HepG2 (cell line): ENCODE measurements at regions not wholly inside any gene's neighbourhood (a gene's known extent, or its start where the extent isn't known, plus 50 kb on each side); places are given as distances from the start of the nearest gene placed in this dataset.

Experiments used
- ATAC-seq: fragments of 200-7000 bp; cut with Tn5 transposase; 3 replicates; pipeline ENCODE4 v1.9.1; 2020; ENCODE audit warnings: mild to moderate bottlenecking, moderate library complexity
- BruUV-seq: library from RNA; stranded (reverse); fragments of 400-500 nt; replicated peaks from 2 replicates; lab custom pipeline; 2021; lab: Mats Ljungman, UMichigan
- CTCF ChIA-PET: fragments of 300-600 bp; formaldehyde crosslinking; extraction: SDS; loops from one replicate; lab custom pipeline; 2021; ENCODE audit warnings: low total read pairs, inconsistent platforms, low intra/inter-chr PET ratio; lab: Yijun Ruan, JAX
- POLR2A ChIA-PET: fragments of 350-600 bp; sonication (Branson Sonifier 250); formaldehyde crosslinking; loops from one replicate; lab custom pipeline; 2020; ENCODE audit warnings: antibody characterized with exemption, inconsistent platforms; lab: Yijun Ruan, JAX
- DNase-seq: peaks from one replicate; pipeline ENCODE4 v3.0.0-alpha.2; 2015; ENCODE audit warnings: low spot score
- FAIRE-seq: peaks from 3 replicates; lab custom pipeline; 2011; peaks lifted over from hg19 to GRCh38; lab: Jason Lieb, UNC
- H2AFZ ChIP-seq: one replicate; pipeline ENCODE4 v1.6.1; 2011; ENCODE audit warnings: low read length, inconsistent platforms
- H3K27ac ChIP-seq: fragments of 300-600 bp; 3 replicates; pipeline ENCODE4 v1.8.0; 2011; ENCODE audit warnings: mixed run types, mild to moderate bottlenecking, mixed read lengths, low read length, inconsistent platforms; ENCODE audit not compliant: insufficient read depth; ENCODE audit errors: extremely low read length
- H3K27me3 ChIP-seq, 2 experiments: fragments of 200-600 bp in 1 of 2; 2 replicates in 1 of 2; 3 replicates in 1 of 2; pipeline versions ENCODE4 v1.6.0 to v1.8.0; 2011; ENCODE audit warnings: low read length in 2 of 2, mild to moderate bottlenecking in 2 of 2, moderate library complexity in 2 of 2, inconsistent platforms in 1 of 2; ENCODE audit not compliant: insufficient read depth in 2 of 2, control insufficient read depth in 1 of 2
- H3K36me3 ChIP-seq, 2 experiments: fragments of 200-600 bp in 1 of 2; replicated peaks in 1 of 2; 2 replicates in 1 of 2; 3 replicates in 1 of 2; pipeline versions ENCODE4 v1.5.1 to v1.8.0; 2011; ENCODE audit warnings: low read length in 2 of 2, inconsistent platforms in 1 of 2; ENCODE audit not compliant: insufficient read depth in 2 of 2, control insufficient read depth in 1 of 2
- H3K4me1 ChIP-seq: 2 replicates; pipeline ENCODE4 v1.5.1; 2012; ENCODE audit warnings: low read length, inconsistent platforms; ENCODE audit not compliant: insufficient read depth
- H3K4me2 ChIP-seq: 2 replicates; pipeline ENCODE4 v1.6.0; 2011; ENCODE audit warnings: low read depth, low read length, inconsistent platforms
- H3K4me3 ChIP-seq, 3 experiments: fragments of 200-600 bp in 1 of 3; sonication (generic), shearing (Covaris generic) in 1 of 3; replicated peaks in 1 of 3; 2 replicates each; pipeline ENCODE4 v1.5.1; 2011 to 2016; ENCODE audit warnings: low read length in 3 of 3, inconsistent platforms in 2 of 3, low read depth in 2 of 3, mild to moderate bottlenecking in 2 of 3, control low read depth in 1 of 3, mixed read lengths in 1 of 3; ENCODE audit not compliant: insufficient read depth in 1 of 3
- H3K79me2 ChIP-seq: one replicate; pipeline ENCODE4 v1.6.1; 2011; ENCODE audit warnings: low read length, inconsistent platforms; ENCODE audit not compliant: insufficient read depth
- H3K9ac ChIP-seq: 2 replicates; pipeline ENCODE4 v1.6.0; 2011; ENCODE audit warnings: mild to moderate bottlenecking, low read depth, low read length, inconsistent platforms; ENCODE audit not compliant: insufficient read depth
- H3K9me3 ChIP-seq: 2 replicates; pipeline ENCODE4 v1.5.1; 2012; ENCODE audit warnings: mild to moderate bottlenecking, low read length
- H4K20me1 ChIP-seq: 2 replicates; pipeline ENCODE4 v1.6.0; 2011; ENCODE audit warnings: inconsistent platforms, mild to moderate bottlenecking, low read length, moderate library complexity; ENCODE audit not compliant: insufficient read depth
- BCL6 ChIP-seq: IDR thresholded peaks from 2 replicates; pipeline ENCODE4 v1.6.1; 2016; ENCODE audit warnings: missing genetic modification reagents, missing compliant biosample characterization
- CEBPG ChIP-seq: IDR thresholded peaks from 2 replicates; pipeline ENCODE4 v1.6.1; 2016
- DMTF1 ChIP-seq: sonication (generic); formaldehyde crosslinking; IDR thresholded peaks from 2 replicates; pipeline ENCODE4 v1.4.0; 2020; ENCODE audit warnings: mild to moderate bottlenecking, missing genetic modification reagents
- E2F2 ChIP-seq: sonication (generic); formaldehyde crosslinking; IDR thresholded peaks from 2 replicates; pipeline ENCODE4 v1.4.0; 2020; ENCODE audit warnings: missing genetic modification reagents, borderline replicate concordance
- FOXK2 ChIP-seq: fragments of 450-650 bp; IDR thresholded peaks from 2 replicates; pipeline ENCODE4 v1.6.1; 2016
- HIC2 ChIP-seq: sonication (generic); formaldehyde crosslinking; IDR thresholded peaks from 2 replicates; pipeline ENCODE4 v1.9.0; 2022; ENCODE audit warnings: low read depth, missing genetic modification reagents
- IRF9 ChIP-seq: sonication (generic); formaldehyde crosslinking; IDR thresholded peaks from 2 replicates; pipeline ENCODE4 v1.8.0; 2022; ENCODE audit warnings: missing genetic modification reagents, mild to moderate bottlenecking, borderline replicate concordance
- MLLT10 ChIP-seq: sonication (generic); formaldehyde crosslinking; IDR thresholded peaks from 2 replicates; pipeline ENCODE4 v1.4.0; 2020; ENCODE audit warnings: missing genetic modification reagents
- NCOA2 ChIP-seq: sonication (generic); formaldehyde crosslinking; IDR thresholded peaks from 2 replicates; pipeline ENCODE4 v1.8.0; 2022; ENCODE audit warnings: inconsistent platforms
- NR0B2 ChIP-seq: sonication (generic); formaldehyde crosslinking; IDR thresholded peaks from 2 replicates; pipeline ENCODE4 v1.4.0; 2020; ENCODE audit warnings: mild to moderate bottlenecking, missing genetic modification reagents
- TEF ChIP-seq: sonication (generic); formaldehyde crosslinking; IDR thresholded peaks from 2 replicates; pipeline ENCODE4 v1.5.0; 2020; ENCODE audit warnings: missing genetic modification reagents
- ZNF256 ChIP-seq: sonication (generic); formaldehyde crosslinking; conservative IDR thresholded peaks from 2 replicates; pipeline ENCODE4 v1.4.0; 2020; ENCODE audit warnings: missing genetic modification reagents
- ZNF431 ChIP-seq: sonication (generic); formaldehyde crosslinking; IDR thresholded peaks from 2 replicates; pipeline ENCODE4 v1.9.0; 2022; ENCODE audit warnings: missing genetic modification reagents, low read depth, mild to moderate bottlenecking, borderline replicate concordance
- ZNF562 ChIP-seq: sonication (generic); formaldehyde crosslinking; IDR thresholded peaks from 2 replicates; pipeline ENCODE4 v1.8.0; 2022; ENCODE audit warnings: missing genetic modification reagents, borderline replicate concordance
- ZNF672 ChIP-seq: sonication (generic); formaldehyde crosslinking; IDR thresholded peaks from 2 replicates; pipeline ENCODE4 v1.8.1; 2022; ENCODE audit warnings: missing genetic modification reagents
- WGBS: methylation state at CpG from one replicate; pipeline ENCODE4 v1.1.6; 2017; ENCODE audit warnings: low lambda C conversion rate; 5-methylcytosine and 5-hydroxymethylcytosine counted together
- in situ Hi-C: cut with HindIII; loops from 2 replicates; pipeline ENCODE4 v1.10.0; 2017; ENCODE audit warnings: low pct_unique_long_range_greater_than_20kb; ENCODE audit not compliant: extremely low pct_ligation_motif_present
- intact Hi-C: fragments of 100-400 bp; cut with micrococcal nuclease; formaldehyde crosslinking; loops from one replicate; pipeline ENCODE4 v1.10.0; 2022; ENCODE audit not compliant: unreplicated experiment

GRCh38 chr2:177318613-177319012 is 54.1 kb upstream of the NFE2L2 start (continued):
- TF ChIP-seq NCOA2 (peak; percentile 61), CEBPG (CRISPR knock-in tag) (peak; percentile 64), NR0B2 (CRISPR knock-in tag) (no peak), IRF9 (CRISPR knock-in tag) (no peak), BCL6 (CRISPR knock-in tag) (peak; percentile 72), HIC2 (CRISPR knock-in tag) (no peak)

- Histone ChIP-seq H3K9me3 (no peaks in the 10 kb centered on the region), H3K27ac (no peak overlapping the region), H3K4me2 (no peak overlapping the region), H3K79me2 (no peaks in the 10 kb centered on the region), H3K4me1 (peaks cover 59% of the 10 kb centered on the region), H3K4me3 (no peak overlapping the region), H3K27me3 (no peaks in the 10 kb centered on the region), H2AFZ (no peak overlapping the region), H3K9ac (no peak overlapping the region), H3K36me3 (peaks cover 0 to 2% of the 10 kb centered on the region in 2 experiments; a peak in 1 of 5 replicates), H4K20me1 (no peaks in the 10 kb centered on the region)
- in situ Hi-C loops: no loop called here
- FAIRE-seq (no peak), ATAC-seq (no peak), DNase-seq (no peak)
- intact Hi-C loops: no loop called here
- POLR2A ChIA-PET: interaction anchor here (1.4 kb wide), 1 partner anchor 56 kb away, joined by 3 read pairs; the partner anchor contains the start of gene NFE2L2
- no TSS peak for BruUV-seq
- CTCF ChIA-PET: no interaction called here
- WGBS: 87% methylated on average over 2 of the region's 2 CpGs
- TF ChIP-seq ZNF562 (CRISPR knock-in tag) (no peak), FOXK2 (no peak), MLLT10 (CRISPR knock-in tag) (no peak), TEF (CRISPR knock-in tag) (no peak), ZNF431 (no peak), DMTF1 (no peak), E2F2 (CRISPR knock-in tag) (no peak), ZNF256 (CRISPR knock-in tag) (no peak), ZNF672 (no peak)
Measured at GRCh38 chr2:177320596-177320995, 56.1 kb upstream of the NFE2L2 start.
